H9 (cell line): ENCODE measurements at regions not wholly inside any gene's neighbourhood (a gene's known extent, or its start where the extent isn't known, plus 50 kb on each side); places are given as distances from the start of the nearest gene placed in this dataset.

Source experiments
- DNase-seq: peaks from one replicate; pipeline ENCODE4 v3.0.0-alpha.2; 2017
- H2AFZ ChIP-seq: one replicate; pipeline ENCODE4 v1.6.1; 2013; ENCODE audit warnings: mild to moderate bottlenecking, low read length, control low read depth, moderate library complexity
- H2AK5ac ChIP-seq: 2 replicates; pipeline ENCODE4 v1.6.1; 2013; ENCODE audit warnings: low read length, control low read depth, mixed read lengths; ENCODE audit not compliant: insufficient read length
- H2BK120ac ChIP-seq: one replicate; pipeline ENCODE4 v1.6.1; 2013; ENCODE audit warnings: low read depth, mild to moderate bottlenecking, low read length, control low read depth, inconsistent platforms; ENCODE audit not compliant: poor library complexity, severe bottlenecking
- H2BK12ac ChIP-seq: 2 replicates; pipeline ENCODE4 v1.6.1; 2013; ENCODE audit warnings: low read length, control low read depth, mixed read lengths, low read depth; ENCODE audit not compliant: insufficient read length
- H2BK15ac ChIP-seq: 2 replicates; pipeline ENCODE4 v1.6.1; 2013; ENCODE audit warnings: low read depth, low read length, control low read depth
- H2BK20ac ChIP-seq: one replicate; pipeline ENCODE4 v1.6.1; 2013; ENCODE audit warnings: low read depth, mild to moderate bottlenecking, low read length, control low read depth, inconsistent platforms; ENCODE audit not compliant: poor library complexity, severe bottlenecking
- H2BK5ac ChIP-seq: 2 replicates; pipeline ENCODE4 v1.6.1; 2013; ENCODE audit warnings: low read length, control low read depth, mixed read lengths; ENCODE audit not compliant: insufficient read length
- H3K14ac ChIP-seq: 2 replicates; pipeline ENCODE4 v1.6.1; 2013; ENCODE audit warnings: low read length, control low read depth; ENCODE audit not compliant: insufficient read depth
- H3K18ac ChIP-seq: 2 replicates; pipeline ENCODE4 v1.6.1; 2013; ENCODE audit warnings: low read depth, mild to moderate bottlenecking, mixed read lengths, low read length, control low read depth; ENCODE audit not compliant: insufficient read length
- H3K23ac ChIP-seq: 2 replicates; pipeline ENCODE4 v1.6.1; 2013; ENCODE audit warnings: low read length, control low read depth, mixed read lengths, low read depth; ENCODE audit not compliant: insufficient read length
- H3K23me2 ChIP-seq: 2 replicates; pipeline ENCODE4 v1.6.1; 2013; ENCODE audit warnings: low read depth, mild to moderate bottlenecking, mixed read lengths, low read length, control low read depth; ENCODE audit not compliant: insufficient read length, poor library complexity, severe bottlenecking
- H3K27ac ChIP-seq: 2 replicates; pipeline ENCODE4 v1.5.1; 2013; ENCODE audit warnings: low read length, control low read depth, mixed read lengths, low read depth; ENCODE audit not compliant: insufficient read length
- H3K27me3 ChIP-seq: 2 replicates; pipeline ENCODE4 v1.6.1; 2013; ENCODE audit warnings: low read length, control low read depth, inconsistent platforms; ENCODE audit not compliant: insufficient read depth
- H3K4ac ChIP-seq: 2 replicates; pipeline ENCODE4 v1.6.1; 2013; ENCODE audit warnings: low read depth, mild to moderate bottlenecking, control low read depth, inconsistent platforms, low read length, moderate library complexity
- H3K4me1 ChIP-seq: 2 replicates; pipeline ENCODE4 v1.6.1; 2013; ENCODE audit warnings: low read length, control low read depth, inconsistent platforms; ENCODE audit not compliant: insufficient read depth
- H3K4me2 ChIP-seq: 2 replicates; pipeline ENCODE4 v1.6.1; 2013; ENCODE audit warnings: low read length, control low read depth, mixed read lengths; ENCODE audit not compliant: insufficient read length, insufficient read depth
- H3K56ac ChIP-seq: 2 replicates; pipeline ENCODE4 v1.6.1; 2013; ENCODE audit warnings: low read depth, mild to moderate bottlenecking, mixed read lengths, low read length, control low read depth; ENCODE audit not compliant: insufficient read length
- H3K79me1 ChIP-seq: 2 replicates; pipeline ENCODE4 v1.6.1; 2013; ENCODE audit warnings: low read depth, mild to moderate bottlenecking, moderate library complexity, low read length, control low read depth, inconsistent platforms; ENCODE audit not compliant: insufficient read depth, poor library complexity, severe bottlenecking
- H3K79me2 ChIP-seq: 2 replicates; pipeline ENCODE4 v1.6.1; 2013; ENCODE audit warnings: low read length, control low read depth, inconsistent platforms; ENCODE audit not compliant: insufficient read depth
- H3K9ac ChIP-seq: 2 replicates; pipeline ENCODE4 v1.6.1; 2013; ENCODE audit warnings: low read length, control low read depth, mixed read lengths; ENCODE audit not compliant: insufficient read length; ENCODE audit errors: extremely low read depth
- H3K9me3 ChIP-seq: one replicate; pipeline ENCODE4 v1.6.1; 2013; ENCODE audit warnings: low read depth, low read length, inconsistent platforms; ENCODE audit not compliant: control insufficient read depth
- H3T11ph ChIP-seq: one replicate; pipeline ENCODE4 v1.6.1; 2013; ENCODE audit warnings: mild to moderate bottlenecking, low read length, control low read depth, inconsistent platforms
- H4K20me1 ChIP-seq: one replicate; pipeline ENCODE4 v1.6.1; 2013; ENCODE audit not compliant: control insufficient read depth, insufficient read length, insufficient read depth
- H4K5ac ChIP-seq: 2 replicates; pipeline ENCODE4 v1.6.1; 2013; ENCODE audit warnings: low read depth, mild to moderate bottlenecking, mixed read lengths, low read length, control low read depth; ENCODE audit not compliant: insufficient read length
- H4K8ac ChIP-seq: replicated peaks from 2 replicates; pipeline ENCODE4 v1.6.1; 2013; ENCODE audit warnings: low read length, control low read depth, mixed read lengths, low read depth; ENCODE audit not compliant: insufficient read length
- H4K91ac ChIP-seq: 2 replicates; pipeline ENCODE4 v1.6.1; 2013; ENCODE audit warnings: low read depth, mild to moderate bottlenecking, moderate library complexity, mixed read lengths, low read length, control low read depth; ENCODE audit not compliant: insufficient read length
- H3K27ac Mint-ChIP-seq, 3 experiments: 2 replicates in 2 of 3; 3 replicates in 1 of 3; pipeline ENCODE4 v1.8.0; 2020 to 2021; ENCODE audit warnings: mixed read lengths in 3 of 3, mild to moderate bottlenecking in 1 of 3, moderate library complexity in 1 of 3
- H3K27me3 Mint-ChIP-seq: 2 replicates; pipeline ENCODE4 v1.8.0; 2021; ENCODE audit warnings: low read depth, mild to moderate bottlenecking, moderate library complexity, mixed read lengths
- H3K36me3 Mint-ChIP-seq, 3 experiments: 2 replicates in 2 of 3; 3 replicates in 1 of 3; pipeline ENCODE4 v1.8.0; 2020 to 2021; ENCODE audit warnings: low read depth in 3 of 3, mixed read lengths in 3 of 3; ENCODE audit not compliant: insufficient read depth in 1 of 3
- H3K4me1 Mint-ChIP-seq, 2 experiments: 2 replicates each; pipeline ENCODE4 v1.8.0; 2020; ENCODE audit warnings: mixed read lengths in 2 of 2
- H3K4me3 Mint-ChIP-seq, 2 experiments: 2 replicates in 1 of 2; 3 replicates in 1 of 2; pipeline ENCODE4 v1.8.0; 2020 to 2021; ENCODE audit warnings: mild to moderate bottlenecking in 2 of 2, mixed read lengths in 2 of 2, moderate library complexity in 1 of 2
- H3K9me3 Mint-ChIP-seq, 2 experiments: 2 replicates in 1 of 2; 3 replicates in 1 of 2; pipeline ENCODE4 v1.8.0; 2020; ENCODE audit warnings: mild to moderate bottlenecking in 2 of 2, mixed read lengths in 2 of 2, moderate library complexity in 1 of 2
- WGBS: extraction: QIAGEN DNeasy Blood & Tissue Kit; methylation state at CpG from one replicate; pipeline ENCODE4 v1.1.7; 2013; ENCODE audit warnings: missing lambda C conversion rate, low lambda C conversion rate, mixed read lengths; ENCODE audit not compliant: insufficient read length; ENCODE audit errors: extremely low coverage; 5-methylcytosine and 5-hydroxymethylcytosine counted together
- TF ChIP-seq, protein P1 (sequence below): fragments of 200-600 bp; sonication (generic); conservative IDR thresholded peaks from 3 replicates; pipeline ENCODE4 v1.8.0; 2021; ENCODE audit warnings: antibody characterized with exemption, mild to moderate bottlenecking

GRCh38 chr3:135513106-135514059 is 452.1 kb upstream of the PPP2R3A start:
- H2AK5ac ChIP-seq, result no peak overlapping the region
- H2BK15ac ChIP-seq, result no peak overlapping the region
- H3K23ac ChIP-seq, result no peak overlapping the region
- no peaks in the 10 kb centered on the region for H3K23me2 ChIP-seq
- no peak overlapping the region for H3T11ph ChIP-seq
- H2BK20ac ChIP-seq, result no peak overlapping the region
- no peak overlapping the region for H2BK12ac ChIP-seq
- no peaks in the 10 kb centered on the region for H4K20me1 ChIP-seq
- no peak overlapping the region for H4K91ac ChIP-seq
- no peak overlapping the region for H3K27ac ChIP-seq
- Mint-ChIP-seq H3K4me3 (no peak overlapping the region), H3K27ac (peak overlapping the region in 1 of 3 experiments; percentile 35; a peak in 2 of 7 replicates), H3K27me3 (peaks cover 2% of the 10 kb centered on the region; the same call in 1 of the 2 replicates), H3K36me3 (peaks cover 0 to 10% (median 0%) of the 10 kb centered on the region in 3 experiments; a peak in 4 of 7 replicates), H3K4me1 (peaks cover 12 to 20% of the 10 kb centered on the region in 2 experiments), H3K9me3 (peaks cover 9 to 10% of the 10 kb centered on the region in 2 experiments; a peak in 4 of 5 replicates)
- H2AFZ ChIP-seq, result no peak overlapping the region
- no peak overlapping the region for H2BK5ac ChIP-seq
- no peak overlapping the region for H3K4ac ChIP-seq
- no peak overlapping the region for H4K5ac ChIP-seq
- H3K9me3 ChIP-seq, result no peaks in the 10 kb centered on the region
- H2BK120ac ChIP-seq, result no peak overlapping the region
- no peaks in the 10 kb centered on the region for H3K79me1 ChIP-seq
- TF ChIP-seq, protein P1, sequence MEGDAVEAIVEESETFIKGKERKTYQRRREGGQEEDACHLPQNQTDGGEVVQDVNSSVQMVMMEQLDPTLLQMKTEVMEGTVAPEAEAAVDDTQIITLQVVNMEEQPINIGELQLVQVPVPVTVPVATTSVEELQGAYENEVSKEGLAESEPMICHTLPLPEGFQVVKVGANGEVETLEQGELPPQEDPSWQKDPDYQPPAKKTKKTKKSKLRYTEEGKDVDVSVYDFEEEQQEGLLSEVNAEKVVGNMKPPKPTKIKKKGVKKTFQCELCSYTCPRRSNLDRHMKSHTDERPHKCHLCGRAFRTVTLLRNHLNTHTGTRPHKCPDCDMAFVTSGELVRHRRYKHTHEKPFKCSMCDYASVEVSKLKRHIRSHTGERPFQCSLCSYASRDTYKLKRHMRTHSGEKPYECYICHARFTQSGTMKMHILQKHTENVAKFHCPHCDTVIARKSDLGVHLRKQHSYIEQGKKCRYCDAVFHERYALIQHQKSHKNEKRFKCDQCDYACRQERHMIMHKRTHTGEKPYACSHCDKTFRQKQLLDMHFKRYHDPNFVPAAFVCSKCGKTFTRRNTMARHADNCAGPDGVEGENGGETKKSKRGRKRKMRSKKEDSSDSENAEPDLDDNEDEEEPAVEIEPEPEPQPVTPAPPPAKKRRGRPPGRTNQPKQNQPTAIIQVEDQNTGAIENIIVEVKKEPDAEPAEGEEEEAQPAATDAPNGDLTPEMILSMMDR, result no peak
- H3K56ac ChIP-seq, result no peak overlapping the region
- no peaks in the 10 kb centered on the region for H3K79me2 ChIP-seq
- WGBS, result no CpG with 5 or more reads among the region's 5 CpGs
- no peak overlapping the region for H3K9ac ChIP-seq
- peak; percentile 44 for DNase-seq
- H3K18ac ChIP-seq, result no peak overlapping the region
- no peaks in the 10 kb centered on the region for H3K4me1 ChIP-seq
- H3K14ac ChIP-seq, result no peak overlapping the region
- no peak overlapping the region for H4K8ac ChIP-seq
- no peaks in the 10 kb centered on the region for H3K27me3 ChIP-seq
- H3K4me2 ChIP-seq, result no peak overlapping the region
